22Rv1 (cell line): ENCODE measurements at regions not wholly inside any gene's neighbourhood (a gene's known extent, or its start where the extent isn't known, plus 50 kb on each side); places are given as distances from the start of the nearest gene placed in this dataset.

ENCODE experiments used
- ZFX ChIP-seq: fragments of 450-650 bp; IDR thresholded peaks from 2 replicates; pipeline ENCODE4 v1.6.1; 2017; ENCODE audit warnings: antibody characterized with exemption, borderline replicate concordance
- TF ChIP-seq, protein P1 (sequence below): fragments of 450-650 bp; IDR thresholded peaks from 2 replicates; pipeline ENCODE4 v1.5.1; 2017; ENCODE audit warnings: mild to moderate bottlenecking

DNA sequence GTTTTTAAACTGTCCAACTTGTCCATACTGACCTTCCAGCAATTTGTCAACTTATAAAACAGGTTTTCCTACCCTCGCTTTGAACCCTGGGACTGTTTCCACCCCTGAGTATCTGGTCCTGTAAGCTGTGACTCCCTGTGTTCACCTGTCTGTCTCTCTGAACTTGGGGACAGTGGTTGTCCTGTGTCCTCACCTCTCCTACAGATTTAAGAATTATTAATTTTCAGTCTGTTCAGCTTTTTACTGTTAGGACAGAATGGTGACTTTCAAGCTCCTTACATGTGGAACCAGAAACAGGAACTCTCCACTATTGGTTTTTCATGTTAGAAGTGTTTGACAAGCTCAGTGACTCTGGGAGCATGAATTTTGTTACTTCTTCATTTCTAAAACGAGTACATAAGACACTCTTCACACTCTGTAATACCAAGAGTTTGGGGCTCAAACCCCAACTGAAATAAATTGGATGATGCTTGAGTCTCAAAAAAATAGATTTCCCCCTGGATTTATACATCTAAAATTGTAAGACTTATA lies 713.9 kb downstream of the COL12A1 start:
- TF ChIP-seq, protein P1, sequence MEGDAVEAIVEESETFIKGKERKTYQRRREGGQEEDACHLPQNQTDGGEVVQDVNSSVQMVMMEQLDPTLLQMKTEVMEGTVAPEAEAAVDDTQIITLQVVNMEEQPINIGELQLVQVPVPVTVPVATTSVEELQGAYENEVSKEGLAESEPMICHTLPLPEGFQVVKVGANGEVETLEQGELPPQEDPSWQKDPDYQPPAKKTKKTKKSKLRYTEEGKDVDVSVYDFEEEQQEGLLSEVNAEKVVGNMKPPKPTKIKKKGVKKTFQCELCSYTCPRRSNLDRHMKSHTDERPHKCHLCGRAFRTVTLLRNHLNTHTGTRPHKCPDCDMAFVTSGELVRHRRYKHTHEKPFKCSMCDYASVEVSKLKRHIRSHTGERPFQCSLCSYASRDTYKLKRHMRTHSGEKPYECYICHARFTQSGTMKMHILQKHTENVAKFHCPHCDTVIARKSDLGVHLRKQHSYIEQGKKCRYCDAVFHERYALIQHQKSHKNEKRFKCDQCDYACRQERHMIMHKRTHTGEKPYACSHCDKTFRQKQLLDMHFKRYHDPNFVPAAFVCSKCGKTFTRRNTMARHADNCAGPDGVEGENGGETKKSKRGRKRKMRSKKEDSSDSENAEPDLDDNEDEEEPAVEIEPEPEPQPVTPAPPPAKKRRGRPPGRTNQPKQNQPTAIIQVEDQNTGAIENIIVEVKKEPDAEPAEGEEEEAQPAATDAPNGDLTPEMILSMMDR, result no peak
- TF ChIP-seq ZFX, result no peak
